ENCODE measurements at regions not wholly inside any gene's neighbourhood (a gene's known extent, or its start where the extent isn't known, plus 50 kb on each side); places are given as distances from the start of the nearest gene placed in this dataset.

DNA sequence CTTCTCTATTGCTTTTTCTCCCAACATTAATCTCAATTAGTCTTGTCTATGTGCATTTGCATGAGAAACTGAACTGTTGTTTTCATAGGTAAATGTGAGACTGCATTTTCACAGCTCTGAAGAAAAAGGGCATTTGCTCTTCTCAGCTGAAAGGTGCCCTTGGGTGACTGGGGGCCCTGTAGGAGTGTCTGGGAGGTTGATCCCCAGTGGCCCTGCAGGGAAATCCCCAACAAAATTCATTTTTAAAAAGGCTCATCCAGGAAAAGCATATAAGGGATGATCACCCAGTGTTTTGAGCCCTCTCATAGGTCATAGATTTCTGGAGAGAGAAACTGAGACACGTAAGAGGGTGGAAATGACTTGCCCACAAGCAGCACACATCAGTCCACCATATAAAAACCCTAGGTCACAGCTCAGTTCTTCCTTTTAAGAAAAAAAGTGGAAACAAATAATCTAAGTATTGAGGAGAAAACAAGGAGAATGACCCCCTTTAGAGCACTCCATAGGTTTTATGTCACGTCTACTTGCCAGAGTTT, 190.3 kb upstream of the AHR start:
- TF ChIP-seq, protein P1, sequence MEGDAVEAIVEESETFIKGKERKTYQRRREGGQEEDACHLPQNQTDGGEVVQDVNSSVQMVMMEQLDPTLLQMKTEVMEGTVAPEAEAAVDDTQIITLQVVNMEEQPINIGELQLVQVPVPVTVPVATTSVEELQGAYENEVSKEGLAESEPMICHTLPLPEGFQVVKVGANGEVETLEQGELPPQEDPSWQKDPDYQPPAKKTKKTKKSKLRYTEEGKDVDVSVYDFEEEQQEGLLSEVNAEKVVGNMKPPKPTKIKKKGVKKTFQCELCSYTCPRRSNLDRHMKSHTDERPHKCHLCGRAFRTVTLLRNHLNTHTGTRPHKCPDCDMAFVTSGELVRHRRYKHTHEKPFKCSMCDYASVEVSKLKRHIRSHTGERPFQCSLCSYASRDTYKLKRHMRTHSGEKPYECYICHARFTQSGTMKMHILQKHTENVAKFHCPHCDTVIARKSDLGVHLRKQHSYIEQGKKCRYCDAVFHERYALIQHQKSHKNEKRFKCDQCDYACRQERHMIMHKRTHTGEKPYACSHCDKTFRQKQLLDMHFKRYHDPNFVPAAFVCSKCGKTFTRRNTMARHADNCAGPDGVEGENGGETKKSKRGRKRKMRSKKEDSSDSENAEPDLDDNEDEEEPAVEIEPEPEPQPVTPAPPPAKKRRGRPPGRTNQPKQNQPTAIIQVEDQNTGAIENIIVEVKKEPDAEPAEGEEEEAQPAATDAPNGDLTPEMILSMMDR (IDR thresholded peaks at IDR 0.05; ENCODE audit: low read length): no peak
- no peak for TF ChIP-seq EZH2 (IDR thresholded peaks at IDR 0.05; ENCODE audit: borderline replicate concordance, low read length)
